Neural progenitor cell (in vitro differentiated cells): ENCODE measurements at regions not wholly inside any gene's neighbourhood (a gene's known extent, or its start where the extent isn't known, plus 50 kb on each side); places are given as distances from the start of the nearest gene placed in this dataset.
"Not testable (repeated sequence)": the region's sequence is repeated elsewhere in the genome, so short reads cannot be mapped to it uniquely, and the experiment has no call there.

Source experiments
- DNase-seq: peaks from one replicate; pipeline ENCODE4 v3.0.0-alpha.2; 2016; ENCODE audit warnings: low spot score
- H2AFZ ChIP-seq: fragments of 200-600 bp; sonication (generic); replicated peaks from 2 replicates; pipeline ENCODE4 v1.6.1; 2016; ENCODE audit warnings: antibody characterized with exemption
- H3F3A ChIP-seq: fragments of 200-600 bp; sonication (generic); 2 replicates; pipeline ENCODE4 v1.6.1; 2016; ENCODE audit warnings: antibody characterized with exemption, low read depth
- H3K27ac ChIP-seq: fragments of 200-600 bp; sonication (generic); 2 replicates; pipeline ENCODE4 v1.5.1; 2016; ENCODE audit warnings: mild to moderate bottlenecking
- H3K27me3 ChIP-seq: fragments of 200-600 bp; sonication (generic); 2 replicates; pipeline ENCODE4 v1.6.1; 2016; ENCODE audit warnings: mild to moderate bottlenecking, moderate library complexity
- H3K36me3 ChIP-seq: fragments of 200-600 bp; sonication (generic); 2 replicates; pipeline ENCODE4 v1.5.1; 2016
- H3K4me1 ChIP-seq: fragments of 200-600 bp; sonication (generic); 2 replicates; pipeline ENCODE4 v1.6.1; 2016; ENCODE audit warnings: mixed run types
- H3K4me2 ChIP-seq: fragments of 200-600 bp; sonication (generic); 2 replicates; pipeline ENCODE4 v1.6.1; 2016
- H3K4me3 ChIP-seq: fragments of 200-600 bp; sonication (generic); 2 replicates; pipeline ENCODE4 v1.5.1; 2016
- H3K79me2 ChIP-seq: fragments of 200-600 bp; sonication (generic); 2 replicates; pipeline ENCODE4 v1.6.1; 2016; ENCODE audit warnings: low read depth
- H3K9ac ChIP-seq: fragments of 200-600 bp; sonication (generic); 2 replicates; pipeline ENCODE4 v1.6.1; 2016
- H3K9me3 ChIP-seq: fragments of 200-600 bp; sonication (generic); 2 replicates; pipeline ENCODE4 v1.5.1; 2016; ENCODE audit warnings: low read depth
- H4K20me1 ChIP-seq: fragments of 200-600 bp; sonication (generic); 2 replicates; pipeline ENCODE4 v1.6.1; 2016; ENCODE audit warnings: low read depth
- H3K27ac Mint-ChIP-seq: 3 replicates; pipeline ENCODE4 v1.8.0; 2021; ENCODE audit warnings: mixed read lengths
- H3K27me3 Mint-ChIP-seq: 2 replicates; pipeline ENCODE4 v1.8.0; 2022; ENCODE audit warnings: low read depth, mild to moderate bottlenecking, inconsistent platforms, moderate library complexity, mixed read lengths; ENCODE audit not compliant: insufficient read depth
- H3K36me3 Mint-ChIP-seq: 3 replicates; pipeline ENCODE4 v1.8.0; 2021; ENCODE audit warnings: mixed read lengths
- H3K4me1 Mint-ChIP-seq: 3 replicates; pipeline ENCODE4 v1.8.0; 2021; ENCODE audit warnings: mixed read lengths
- H3K4me3 Mint-ChIP-seq: 3 replicates; pipeline ENCODE4 v1.8.0; 2021; ENCODE audit warnings: mild to moderate bottlenecking, moderate library complexity, mixed read lengths
- H3K9me3 Mint-ChIP-seq: 3 replicates; pipeline ENCODE4 v1.8.0; 2020; ENCODE audit warnings: mixed read lengths
- EZH2 ChIP-seq: fragments of 200-600 bp; sonication (generic); IDR thresholded peaks from 2 replicates; pipeline ENCODE4 v1.6.1; 2017; ENCODE audit warnings: antibody characterized with exemption, mild to moderate bottlenecking, moderate library complexity
- EZH2phosphoT487 ChIP-seq: fragments of 200-600 bp; sonication (generic); IDR thresholded peaks from 2 replicates; pipeline ENCODE4 v1.6.1; 2017; ENCODE audit warnings: antibody characterized with exemption
- TF ChIP-seq, protein P1 (sequence below): fragments of 200-600 bp; sonication (generic); IDR thresholded peaks from 2 replicates; pipeline ENCODE4 v1.5.1; 2017; ENCODE audit warnings: antibody characterized with exemption, mild to moderate bottlenecking

DNA sequence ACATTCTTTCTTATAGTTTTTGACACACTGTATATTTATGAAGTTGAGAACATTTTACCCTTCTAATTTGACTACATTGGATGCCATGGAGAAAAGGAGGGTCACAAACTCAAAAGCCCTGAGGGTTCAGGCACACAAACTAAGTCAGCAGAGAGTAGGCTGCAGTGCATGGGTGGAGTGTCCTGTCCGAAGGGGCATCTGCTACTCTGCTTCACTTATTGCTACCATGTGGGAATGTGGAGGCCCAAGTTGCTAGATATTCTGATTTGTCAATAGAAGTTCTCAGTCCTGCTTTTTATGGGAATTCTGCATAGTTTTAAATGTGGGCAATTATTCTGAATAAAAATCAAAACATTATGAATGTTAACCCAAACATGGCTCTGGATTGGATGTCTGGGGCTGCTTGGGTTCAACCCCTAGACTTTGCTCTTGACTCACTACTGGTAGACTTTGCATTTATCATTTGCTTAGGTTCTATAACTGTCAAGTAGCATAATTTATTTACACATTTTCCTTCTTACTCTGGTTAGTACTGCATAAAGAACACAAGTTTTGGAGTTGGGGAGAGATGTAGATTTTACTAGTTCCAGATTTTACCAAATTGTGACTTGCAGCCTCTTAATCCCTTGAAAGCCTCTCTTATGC, 255.1 kb downstream of the SPRY1 start:
- Mint-ChIP-seq H3K36me3 (peaks cover 21% of the 10 kb centered on the region), H3K4me3 (no peak overlapping the region), H3K4me1 (peaks cover 40% of the 10 kb centered on the region), H3K27ac (peak overlapping the region; percentile 2), H3K27me3 (no peaks in the 10 kb centered on the region), H3K9me3 (peaks cover 24% of the 10 kb centered on the region)
- Histone ChIP-seq H2AFZ (no peak overlapping the region), H3K9ac (no peak overlapping the region), H3K4me1 (peaks cover 15% of the 10 kb centered on the region), H3F3A (no peaks in the 10 kb centered on the region), H3K27me3 (no peaks in the 10 kb centered on the region), H3K9me3 (peaks cover 8% of the 10 kb centered on the region), H3K4me3 (no peak overlapping the region), H3K79me2 (no peaks in the 10 kb centered on the region), H3K4me2 (no peak overlapping the region), H3K36me3 (no peaks in the 10 kb centered on the region), H3K27ac (no peak overlapping the region), H4K20me1 (no peaks in the 10 kb centered on the region)
- DNase-seq, result no peak
- TF ChIP-seq EZH2, result no peak
- TF ChIP-seq, protein P1, sequence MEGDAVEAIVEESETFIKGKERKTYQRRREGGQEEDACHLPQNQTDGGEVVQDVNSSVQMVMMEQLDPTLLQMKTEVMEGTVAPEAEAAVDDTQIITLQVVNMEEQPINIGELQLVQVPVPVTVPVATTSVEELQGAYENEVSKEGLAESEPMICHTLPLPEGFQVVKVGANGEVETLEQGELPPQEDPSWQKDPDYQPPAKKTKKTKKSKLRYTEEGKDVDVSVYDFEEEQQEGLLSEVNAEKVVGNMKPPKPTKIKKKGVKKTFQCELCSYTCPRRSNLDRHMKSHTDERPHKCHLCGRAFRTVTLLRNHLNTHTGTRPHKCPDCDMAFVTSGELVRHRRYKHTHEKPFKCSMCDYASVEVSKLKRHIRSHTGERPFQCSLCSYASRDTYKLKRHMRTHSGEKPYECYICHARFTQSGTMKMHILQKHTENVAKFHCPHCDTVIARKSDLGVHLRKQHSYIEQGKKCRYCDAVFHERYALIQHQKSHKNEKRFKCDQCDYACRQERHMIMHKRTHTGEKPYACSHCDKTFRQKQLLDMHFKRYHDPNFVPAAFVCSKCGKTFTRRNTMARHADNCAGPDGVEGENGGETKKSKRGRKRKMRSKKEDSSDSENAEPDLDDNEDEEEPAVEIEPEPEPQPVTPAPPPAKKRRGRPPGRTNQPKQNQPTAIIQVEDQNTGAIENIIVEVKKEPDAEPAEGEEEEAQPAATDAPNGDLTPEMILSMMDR, result no peak
- no peak for TF ChIP-seq EZH2phosphoT487

GRCh38 chr4:123652476-123652875, 255.9 kb downstream of the SPRY1 start:
- no peaks in the 10 kb centered on the region for H3K36me3 ChIP-seq
- H2AFZ ChIP-seq, result no peak overlapping the region
- H3K4me1 Mint-ChIP-seq, result peaks cover 38% of the 10 kb centered on the region
- H3K27me3 Mint-ChIP-seq, result no peaks in the 10 kb centered on the region
- H3K27ac Mint-ChIP-seq, result no peak overlapping the region
- H3F3A ChIP-seq, result no peaks in the 10 kb centered on the region
- TF ChIP-seq, protein P1, result no peak
- no peak for TF ChIP-seq EZH2
- TF ChIP-seq EZH2phosphoT487, result no peak
- no peaks in the 10 kb centered on the region for H3K27me3 ChIP-seq
- H3K9me3 ChIP-seq, result peaks cover 12% of the 10 kb centered on the region
- no peak overlapping the region for H3K4me2 ChIP-seq
- no peaks in the 10 kb centered on the region for H3K79me2 ChIP-seq
- peaks cover 26% of the 10 kb centered on the region for H3K36me3 Mint-ChIP-seq
- no peak overlapping the region for H3K27ac ChIP-seq
- H3K4me3 Mint-ChIP-seq, result no peak overlapping the region
- H3K9ac ChIP-seq, result no peak overlapping the region
- no peak overlapping the region for H3K4me3 ChIP-seq
- peaks cover 32% of the 10 kb centered on the region for H3K9me3 Mint-ChIP-seq
- peaks cover 15% of the 10 kb centered on the region for H3K4me1 ChIP-seq
- no peaks in the 10 kb centered on the region for H4K20me1 ChIP-seq
- DNase-seq, result no peak

GRCh38 chr4:123653236-123653635, 256.6 kb downstream of the SPRY1 start:
- Mint-ChIP-seq H3K36me3 (peaks cover 30% of the 10 kb centered on the region), H3K27me3 (peaks cover 2% of the 10 kb centered on the region), H3K9me3 (peaks cover 39% of the 10 kb centered on the region), H3K4me3 (no peak overlapping the region), H3K27ac (no peak overlapping the region), H3K4me1 (peaks cover 36% of the 10 kb centered on the region)
- Histone ChIP-seq H3F3A (no peaks in the 10 kb centered on the region), H2AFZ (no peak overlapping the region), H3K9ac (no peak overlapping the region), H3K27ac (no peak overlapping the region), H3K9me3 (peaks cover 12% of the 10 kb centered on the region), H3K79me2 (no peaks in the 10 kb centered on the region), H3K4me2 (no peak overlapping the region), H3K27me3 (no peaks in the 10 kb centered on the region), H3K4me1 (peaks cover 15% of the 10 kb centered on the region), H4K20me1 (no peaks in the 10 kb centered on the region), H3K36me3 (no peaks in the 10 kb centered on the region), H3K4me3 (no peak overlapping the region)
- TF ChIP-seq, protein P1, result no peak
- no peak for TF ChIP-seq EZH2
- TF ChIP-seq EZH2phosphoT487, result no peak
- no peak for DNase-seq

DNA sequence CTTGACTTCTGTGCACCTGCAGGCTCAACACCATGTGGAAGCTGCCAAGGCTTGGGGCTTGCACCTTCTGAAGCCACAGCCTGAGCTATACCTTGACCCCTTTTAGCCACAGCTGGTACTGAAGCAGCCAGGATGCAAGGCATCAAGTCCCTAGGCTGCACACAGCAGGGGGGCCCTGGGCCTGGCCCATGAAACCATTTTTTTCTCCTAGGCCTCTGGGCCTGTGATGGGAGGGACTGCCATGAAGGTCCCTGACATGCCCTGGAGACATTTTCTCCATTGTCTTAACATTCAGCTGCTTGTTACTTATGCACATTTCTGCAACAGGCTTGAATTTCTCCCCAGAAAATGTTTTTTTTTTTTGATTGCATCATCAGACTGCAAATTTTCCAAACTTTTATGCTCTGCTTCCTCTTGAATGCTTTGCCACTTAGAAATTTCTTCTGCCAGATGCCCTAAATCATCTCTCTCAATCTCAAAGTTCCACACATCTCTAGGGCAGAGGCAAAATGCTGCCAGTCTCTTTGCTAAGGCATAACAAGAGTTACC, 260.2 kb downstream of the SPRY1 start:
- H3K27ac Mint-ChIP-seq, H3K4me2 ChIP-seq, H3K27me3 Mint-ChIP-seq, H4K20me1 ChIP-seq, H3K4me1 ChIP-seq, H3K36me3 ChIP-seq, H3K9ac ChIP-seq, H2AFZ ChIP-seq, DNase-seq, H3K4me1 Mint-ChIP-seq, H3K4me3 ChIP-seq, H3K4me3 Mint-ChIP-seq, H3K27ac ChIP-seq, H3K27me3 ChIP-seq, H3F3A ChIP-seq, H3K79me2 ChIP-seq: not testable (repeated sequence)
- H3K9me3 Mint-ChIP-seq, result peaks cover 56% of the 10 kb centered on the region
- peaks cover 12% of the 10 kb centered on the region for H3K9me3 ChIP-seq
- H3K36me3 Mint-ChIP-seq, result peaks cover 41% of the 10 kb centered on the region

DNA sequence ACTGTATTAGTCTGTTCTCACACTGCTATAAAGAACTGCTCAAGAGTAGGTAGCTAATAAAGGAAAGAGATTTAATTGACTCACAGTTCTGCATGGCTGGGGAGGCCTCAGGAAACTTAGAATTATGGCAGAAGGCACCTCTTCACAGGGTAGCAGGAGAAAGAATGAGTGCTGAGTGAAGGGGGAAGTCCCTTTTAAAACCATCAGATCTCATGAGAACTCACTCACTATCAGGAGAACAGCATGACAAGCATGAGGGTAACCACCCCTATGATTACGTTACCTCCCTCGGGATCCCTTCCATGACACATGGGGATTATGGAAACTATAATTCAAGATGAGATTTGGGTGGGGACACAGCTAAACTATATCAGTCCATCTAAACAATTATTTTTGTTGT, 261.0 kb downstream of the SPRY1 start:
- H4K20me1 ChIP-seq, H3K4me3 Mint-ChIP-seq, H3K4me3 ChIP-seq, DNase-seq, H3K4me1 Mint-ChIP-seq, H3K36me3 ChIP-seq, H3K4me1 ChIP-seq, H3K79me2 ChIP-seq, H3K27me3 ChIP-seq, H3F3A ChIP-seq, H3K9ac ChIP-seq, H3K27ac Mint-ChIP-seq, H3K27me3 Mint-ChIP-seq, H3K27ac ChIP-seq, H3K4me2 ChIP-seq, H2AFZ ChIP-seq: not testable (repeated sequence)
- H3K36me3 Mint-ChIP-seq, result peaks cover 41% of the 10 kb centered on the region
- H3K9me3 ChIP-seq, result peaks cover 12% of the 10 kb centered on the region
- H3K9me3 Mint-ChIP-seq, result peaks cover 56% of the 10 kb centered on the region
